AG04450 (cell line): ENCODE measurements at regions not wholly inside any gene's neighbourhood (a gene's known extent, or its start where the extent isn't known, plus 50 kb on each side); places are given as distances from the start of the nearest gene placed in this dataset.

Experiments
- CTCF ChIA-PET: fragments of 300-600, 350-600 bp; formaldehyde crosslinking; extraction: SDS; loops from one replicate; lab custom pipeline; 2022; ENCODE audit warnings: antibody characterized with exemption, inconsistent platforms; lab: Charles Lee
- POLR2A ChIA-PET: fragments of 350-600 bp; formaldehyde crosslinking; extraction: SDS; loops from one replicate; lab custom pipeline; 2021; ENCODE audit warnings: antibody characterized with exemption, inconsistent platforms; lab: Yijun Ruan, JAX
- DNase-seq: peaks from one replicate; pipeline ENCODE4 v3.0.0-alpha.2; 2011; ENCODE audit warnings: low read depth, low spot score
- H3K27ac ChIP-seq: one replicate; pipeline ENCODE4 v1.5.1; 2012; ENCODE audit warnings: low read depth, low read length, control low read depth
- H3K27me3 ChIP-seq: one replicate; pipeline ENCODE4 v1.6.0; 2012; ENCODE audit warnings: low read length; ENCODE audit not compliant: control insufficient read depth, insufficient read depth
- H3K4me3 ChIP-seq: 2 replicates; pipeline ENCODE4 v1.5.1; 2011; ENCODE audit warnings: mild to moderate bottlenecking, low read depth, low read length, control low read depth
- H3K9me3 ChIP-seq: 2 replicates; pipeline ENCODE4 v1.5.1; 2012; ENCODE audit warnings: low read length; ENCODE audit not compliant: control insufficient read depth, insufficient read depth
- TF ChIP-seq, protein P1 (sequence below): IDR thresholded peaks from 2 replicates; pipeline ENCODE4 v1.5.1; 2011; ENCODE audit warnings: low read depth, low read length, control low read depth, inconsistent platforms

DNA sequence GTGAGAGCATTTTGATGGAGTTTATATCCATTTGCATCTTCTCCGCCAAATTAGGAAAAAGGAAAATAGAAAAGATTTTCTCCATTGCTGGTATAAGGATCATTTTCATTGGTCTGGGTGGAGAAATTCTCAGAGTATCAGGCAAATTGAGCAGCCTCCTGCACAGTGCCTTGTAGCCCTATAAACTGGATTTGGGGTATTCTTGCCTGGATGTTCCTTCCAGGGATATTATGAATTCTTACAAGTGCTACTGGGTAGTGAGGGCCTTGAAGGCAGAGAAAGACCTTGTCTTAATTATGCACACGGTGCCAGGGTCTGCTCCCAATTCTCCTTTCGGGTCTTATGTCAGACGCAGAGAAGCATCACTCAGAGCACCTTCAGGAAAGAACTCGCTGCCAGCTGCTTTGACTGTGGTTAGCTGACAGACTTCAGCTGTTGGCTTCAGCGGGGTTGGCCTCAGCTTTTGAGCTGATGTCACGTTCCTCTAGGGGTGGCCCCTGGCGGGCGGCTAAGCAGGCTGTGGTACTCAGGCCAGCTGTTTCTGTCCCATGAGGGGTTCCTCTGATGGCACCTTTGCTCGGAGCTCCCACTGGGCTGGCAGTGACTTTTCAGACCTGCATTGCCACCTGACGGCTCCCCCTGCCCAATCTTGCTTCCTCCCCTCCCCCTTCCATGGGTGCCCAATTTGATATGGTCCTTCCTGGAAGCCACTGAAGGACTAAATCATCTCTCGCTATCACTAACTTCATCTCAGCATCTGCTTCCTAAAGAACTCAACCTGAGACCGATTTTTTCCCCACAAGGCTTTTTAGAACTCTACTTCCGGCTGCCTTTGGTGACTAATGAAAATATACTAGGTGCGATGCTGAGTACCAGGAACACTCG is 519.5 kb downstream of the BCOR start:
- no peak for DNase-seq
- TF ChIP-seq, protein P1, sequence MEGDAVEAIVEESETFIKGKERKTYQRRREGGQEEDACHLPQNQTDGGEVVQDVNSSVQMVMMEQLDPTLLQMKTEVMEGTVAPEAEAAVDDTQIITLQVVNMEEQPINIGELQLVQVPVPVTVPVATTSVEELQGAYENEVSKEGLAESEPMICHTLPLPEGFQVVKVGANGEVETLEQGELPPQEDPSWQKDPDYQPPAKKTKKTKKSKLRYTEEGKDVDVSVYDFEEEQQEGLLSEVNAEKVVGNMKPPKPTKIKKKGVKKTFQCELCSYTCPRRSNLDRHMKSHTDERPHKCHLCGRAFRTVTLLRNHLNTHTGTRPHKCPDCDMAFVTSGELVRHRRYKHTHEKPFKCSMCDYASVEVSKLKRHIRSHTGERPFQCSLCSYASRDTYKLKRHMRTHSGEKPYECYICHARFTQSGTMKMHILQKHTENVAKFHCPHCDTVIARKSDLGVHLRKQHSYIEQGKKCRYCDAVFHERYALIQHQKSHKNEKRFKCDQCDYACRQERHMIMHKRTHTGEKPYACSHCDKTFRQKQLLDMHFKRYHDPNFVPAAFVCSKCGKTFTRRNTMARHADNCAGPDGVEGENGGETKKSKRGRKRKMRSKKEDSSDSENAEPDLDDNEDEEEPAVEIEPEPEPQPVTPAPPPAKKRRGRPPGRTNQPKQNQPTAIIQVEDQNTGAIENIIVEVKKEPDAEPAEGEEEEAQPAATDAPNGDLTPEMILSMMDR = no peak
- Histone ChIP-seq H3K9me3 (no peaks in the 10 kb centered on the region), H3K27me3 (peaks cover 3% of the 10 kb centered on the region), H3K4me3 (no peak overlapping the region), H3K27ac (no peak overlapping the region)
- POLR2A ChIA-PET = no interaction called here
- CTCF ChIA-PET = no interaction called here

GRCh38 chrX:39580043-39580442 is 517.7 kb downstream of the BCOR start:
- Histone ChIP-seq H3K27ac (no peak overlapping the region), H3K9me3 (no peaks in the 10 kb centered on the region), H3K27me3 (peaks cover 3% of the 10 kb centered on the region), H3K4me3 (no peak overlapping the region)
- CTCF ChIA-PET = no interaction called here
- TF ChIP-seq, protein P1 = no peak
- POLR2A ChIA-PET = no interaction called here
- DNase-seq = no peak

DNA sequence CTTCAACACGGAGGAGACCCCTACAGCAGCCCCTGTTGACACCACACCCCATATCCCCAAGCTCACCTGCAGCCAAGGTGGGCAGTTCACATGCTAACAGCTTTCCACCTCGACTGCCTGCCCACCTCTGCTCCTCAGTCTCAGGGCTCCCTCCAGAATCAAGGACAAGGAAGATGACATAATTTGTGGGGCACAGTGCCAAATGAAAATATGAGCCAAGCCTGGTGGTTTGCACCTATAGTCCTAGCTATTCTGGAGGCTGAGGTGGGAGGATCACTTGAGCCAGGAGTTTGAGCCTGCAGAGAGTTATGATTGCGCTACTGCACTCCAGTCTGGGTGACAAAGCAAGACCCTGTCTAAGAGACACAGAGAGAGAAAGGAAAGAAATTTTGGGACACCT is 516.3 kb downstream of the BCOR start:
- Histone ChIP-seq H3K9me3 (no peaks in the 10 kb centered on the region), H3K4me3 (no peak overlapping the region), H3K27me3 (peaks cover 3% of the 10 kb centered on the region), H3K27ac (no peak overlapping the region)
- CTCF ChIA-PET = no interaction called here
- TF ChIP-seq, protein P1 = no peak
- no peak for DNase-seq
- POLR2A ChIA-PET = no interaction called here

- Histone ChIP-seq H3K27me3 (no peaks in the 10 kb centered on the region), H3K27ac (no peak overlapping the region), H3K4me3 (no peak overlapping the region), H3K9me3 (no peaks in the 10 kb centered on the region)
- TF ChIP-seq, protein P1 = no peak
- DNase-seq = no peak
- CTCF ChIA-PET = no interaction called here
- POLR2A ChIA-PET = no interaction called here
Measured at GRCh38 chrX:39582091-39582490, 515.7 kb downstream of the BCOR start.

- Histone ChIP-seq H3K27me3 (no peaks in the 10 kb centered on the region), H3K4me3 (no peak overlapping the region), H3K27ac (no peak overlapping the region), H3K9me3 (no peaks in the 10 kb centered on the region)
- ChIA-PET POLR2A (no interaction called here), CTCF (no interaction called here)
- TF ChIP-seq, protein P1 = no peak
- DNase-seq = no peak
Measured at GRCh38 chrX:39582976-39583375, 514.8 kb downstream of the BCOR start.
